H1 (cell line): ENCODE measurements at regions not wholly inside any gene's neighbourhood (a gene's known extent, or its start where the extent isn't known, plus 50 kb on each side); places are given as distances from the start of the nearest gene placed in this dataset.

ENCODE experiments used
- CTCF ChIA-PET: fragments of 300-600 bp; sonication (Branson Sonifier 250); formaldehyde crosslinking; loops from one replicate; lab custom pipeline; 2021; ENCODE audit not compliant: partially characterized antibody; lab: Charles Lee
- POLR2A ChIA-PET: fragments of 300-600 bp; sonication (Branson Sonifier 250); formaldehyde crosslinking; loops from one replicate; lab custom pipeline; 2021; ENCODE audit warnings: inconsistent platforms; ENCODE audit not compliant: partially characterized antibody; lab: Charles Lee
- DNase-seq, 2 experiments: peaks; one replicate each; pipeline versions ENCODE4 v3.0.0 to v3.0.0-alpha.2; 2010 to 2022; ENCODE audit warnings: low spot score in 2 of 2, low read depth in 1 of 2, mixed read lengths in 1 of 2
- FAIRE-seq: peaks from 2 replicates; lab custom pipeline; 2011; peaks lifted over from hg19 to GRCh38; lab: Jason Lieb, UNC
- H2AFZ ChIP-seq: 2 replicates; pipeline ENCODE4 v1.8.1; 2012; ENCODE audit warnings: low read length, inconsistent platforms
- H2AK5ac ChIP-seq: 2 replicates; pipeline ENCODE4 v1.6.1; 2013; ENCODE audit warnings: low read depth, low read length
- H2BK120ac ChIP-seq: replicated peaks from 2 replicates; pipeline ENCODE3; 2013; ENCODE audit warnings: low read depth, low read length, inconsistent platforms
- H2BK12ac ChIP-seq: 2 replicates; pipeline ENCODE4 v1.6.1; 2013; ENCODE audit warnings: low read depth, low read length
- H2BK15ac ChIP-seq: 2 replicates; pipeline ENCODE4 v1.6.1; 2013; ENCODE audit warnings: low read length
- H2BK20ac ChIP-seq: 2 replicates; pipeline ENCODE4 v1.6.1; 2013; ENCODE audit warnings: low read length
- H2BK5ac ChIP-seq: 2 replicates; pipeline ENCODE4 v1.6.1; 2013; ENCODE audit warnings: low read depth, low read length
- H3K14ac ChIP-seq: 2 replicates; pipeline ENCODE4 v1.6.1; 2013; ENCODE audit warnings: inconsistent platforms; ENCODE audit not compliant: insufficient read length
- H3K18ac ChIP-seq: 2 replicates; pipeline ENCODE4 v1.6.1; 2013; ENCODE audit warnings: low read length; ENCODE audit errors: extremely low read depth
- H3K23ac ChIP-seq: 2 replicates; pipeline ENCODE4 v1.6.1; 2013; ENCODE audit warnings: inconsistent platforms; ENCODE audit not compliant: insufficient read length
- H3K23me2 ChIP-seq: 2 replicates; pipeline ENCODE4 v1.6.1; 2013; ENCODE audit warnings: low read depth, low read length
- H3K27ac ChIP-seq: 2 replicates; pipeline ENCODE4 v1.6.1; 2011; ENCODE audit warnings: low read depth, low read length, inconsistent platforms
- H3K27me3 ChIP-seq, 4 experiments: replicated peaks in 1 of 4; 1 replicate in 1 of 4; 2 replicates in 3 of 4; pipeline versions ENCODE4 v1.6.1 to v1.8.1; 2011 to 2013; ENCODE audit warnings: low read length in 3 of 4, mild to moderate bottlenecking in 3 of 4, inconsistent platforms in 2 of 4, mixed read lengths in 2 of 4, moderate library complexity in 1 of 4; ENCODE audit not compliant: control insufficient read depth in 3 of 4, insufficient read depth in 3 of 4; ENCODE audit errors: extremely low read depth in 1 of 4
- H3K36me3 ChIP-seq, 4 experiments: 2 replicates each; pipeline versions ENCODE4 v1.6.1 to v1.8.1; 2011 to 2013; ENCODE audit warnings: mild to moderate bottlenecking in 4 of 4, low read length in 3 of 4, moderate library complexity in 2 of 4, control low read depth in 1 of 4, inconsistent platforms in 1 of 4; ENCODE audit not compliant: insufficient read depth in 4 of 4, control insufficient read depth in 2 of 4
- H3K4ac ChIP-seq: replicated peaks from 2 replicates; pipeline ENCODE3; 2013; ENCODE audit warnings: low read length, low read depth, mixed read lengths, inconsistent platforms; ENCODE audit not compliant: insufficient read length
- H3K4me1 ChIP-seq, 4 experiments: replicated peaks in 1 of 4; 1 replicate in 1 of 4; 2 replicates in 3 of 4; pipeline versions ENCODE4 v1.6.1 to v1.8.1; 2011 to 2013; ENCODE audit warnings: low read length in 3 of 4, inconsistent platforms in 2 of 4, mixed read lengths in 1 of 4; ENCODE audit not compliant: insufficient read depth in 4 of 4, control insufficient read depth in 3 of 4
- H3K4me2 ChIP-seq, 2 experiments: 2 replicates each; pipeline versions ENCODE4 v1.6.1 to v1.8.1; 2011 to 2013; ENCODE audit warnings: low read depth in 2 of 2, low read length in 2 of 2, control low read depth in 1 of 2, inconsistent platforms in 1 of 2, mild to moderate bottlenecking in 1 of 2; ENCODE audit not compliant: insufficient read depth in 1 of 2
- H3K4me3 ChIP-seq, 4 experiments: fragments of 200-600, 300-600 bp in 1 of 4; sonication (generic), shearing (Covaris generic), sonication (Bioruptor Twin) in 1 of 4; 2 replicates each; pipeline versions ENCODE4 v1.5.1 to v1.8.1; 2011 to 2016; ENCODE audit warnings: low read length in 4 of 4, low read depth in 3 of 4, control low read depth in 2 of 4, inconsistent platforms in 2 of 4, mild to moderate bottlenecking in 2 of 4, mixed read lengths in 1 of 4, moderate library complexity in 1 of 4; ENCODE audit not compliant: insufficient read depth in 2 of 4; ENCODE audit errors: extremely low read depth in 1 of 4
- H3K56ac ChIP-seq: replicated peaks from 2 replicates; pipeline ENCODE3; 2013; ENCODE audit warnings: low read depth, mild to moderate bottlenecking, mixed read lengths, low read length, inconsistent platforms; ENCODE audit not compliant: insufficient read length
- H3K79me1 ChIP-seq: 2 replicates; pipeline ENCODE4 v1.6.1; 2013; ENCODE audit warnings: low read depth, low read length, control low read depth
- H3K79me2 ChIP-seq, 2 experiments: 2 replicates each; pipeline versions ENCODE4 v1.6.1 to v1.8.1; 2012 to 2013; ENCODE audit warnings: low read length in 2 of 2, mild to moderate bottlenecking in 2 of 2, inconsistent platforms in 1 of 2; ENCODE audit not compliant: insufficient read depth in 2 of 2, control insufficient read depth in 1 of 2
- H3K9ac ChIP-seq, 4 experiments: replicated peaks in 1 of 4; 1 replicate in 1 of 4; 2 replicates in 3 of 4; pipeline versions ENCODE4 v1.6.1 to v1.8.1; 2011 to 2013; ENCODE audit warnings: low read depth in 3 of 4, low read length in 3 of 4, control low read depth in 2 of 4, mild to moderate bottlenecking in 2 of 4, moderate library complexity in 2 of 4, inconsistent platforms in 1 of 4; ENCODE audit errors: extremely low read depth in 1 of 4
- H3K9me3 ChIP-seq, 2 experiments: 2 replicates each; pipeline versions ENCODE4 v1.6.1 to v1.8.1; 2012 to 2013; ENCODE audit warnings: mild to moderate bottlenecking in 2 of 2, moderate library complexity in 2 of 2, control low read depth in 1 of 2, inconsistent platforms in 1 of 2, low read depth in 1 of 2, low read length in 1 of 2, mixed read lengths in 1 of 2; ENCODE audit not compliant: insufficient read depth in 2 of 2
- H4K20me1 ChIP-seq, 2 experiments: replicated peaks in 1 of 2; 2 replicates each; pipeline versions ENCODE3 to v1.8.1; 2011 to 2013; ENCODE audit warnings: inconsistent platforms in 2 of 2, low read length in 2 of 2, mild to moderate bottlenecking in 1 of 2; ENCODE audit not compliant: insufficient read depth in 2 of 2, control insufficient read depth in 1 of 2
- H4K5ac ChIP-seq: 2 replicates; pipeline ENCODE4 v1.6.1; 2013; ENCODE audit warnings: low read length, low read depth, mixed read lengths, inconsistent platforms; ENCODE audit not compliant: insufficient read length
- H4K8ac ChIP-seq: 2 replicates; pipeline ENCODE4 v1.8.0; 2013; ENCODE audit warnings: mild to moderate bottlenecking, moderate library complexity, low read length, inconsistent platforms; ENCODE audit not compliant: insufficient read depth; ENCODE audit errors: extremely low read depth
- H4K91ac ChIP-seq: replicated peaks from 2 replicates; pipeline ENCODE3; 2013; ENCODE audit warnings: low read length, mixed read lengths, inconsistent platforms; ENCODE audit not compliant: insufficient read length
- CBX5 ChIP-seq: fragments of 300-800, 300-1000 bp; sonication (generic); IDR thresholded peaks from 2 replicates; pipeline ENCODE4 v1.7.1; 2016; ENCODE audit warnings: antibody characterized with exemption, low read length, low read depth
- CTBP2 ChIP-seq: IDR thresholded peaks from 2 replicates; pipeline ENCODE4 v1.7.0; 2011; ENCODE audit warnings: borderline replicate concordance, mild to moderate bottlenecking, moderate library complexity, mixed read lengths, low read length; ENCODE audit not compliant: insufficient read depth, insufficient read length
- GABPA ChIP-seq: IDR thresholded peaks from 2 replicates; pipeline ENCODE4 v1.6.1; 2011; ENCODE audit warnings: mild to moderate bottlenecking, low read length, moderate library complexity, borderline replicate concordance; ENCODE audit not compliant: insufficient read depth
- KDM1A ChIP-seq: fragments of 200-600, 300-600 bp; sonication (generic); IDR thresholded peaks from 2 replicates; pipeline ENCODE4 v1.7.1; 2016; ENCODE audit warnings: mild to moderate bottlenecking, low read length, borderline replicate concordance
- KDM4A ChIP-seq: IDR thresholded peaks from one replicate; pipeline ENCODE4 v1.7.1; 2012; ENCODE audit warnings: low read depth, mild to moderate bottlenecking, moderate library complexity, low read length, inconsistent platforms; ENCODE audit not compliant: severe bottlenecking
- POLR2A ChIP-seq, 2 experiments: IDR thresholded peaks; 1 replicate in 1 of 2; 2 replicates in 1 of 2; pipeline ENCODE4 v1.6.1; 2011; ENCODE audit warnings: low read depth in 2 of 2, low read length in 2 of 2, mild to moderate bottlenecking in 2 of 2; ENCODE audit errors: control extremely low read depth in 1 of 2
- RAD21 ChIP-seq, 2 experiments: IDR thresholded peaks in 1 of 2; conservative IDR thresholded peaks in 1 of 2; 2 replicates each; pipeline ENCODE4 v1.6.1; 2011; ENCODE audit warnings: low read depth in 2 of 2, low read length in 2 of 2, improper control_type of control experiment in 1 of 2, inconsistent platforms in 1 of 2, mild to moderate bottlenecking in 1 of 2, moderate library complexity in 1 of 2
- RNF2 ChIP-seq: fragments of 200-900, 300-1000 bp; sonication (generic); IDR thresholded peaks from 2 replicates; pipeline ENCODE4 v1.7.1; 2016; ENCODE audit warnings: borderline replicate concordance, low read depth, mild to moderate bottlenecking, antibody characterized with exemption, low read length; ENCODE audit not compliant: poor library complexity, severe bottlenecking; ENCODE audit errors: missing control alignments
- SP4 ChIP-seq: IDR thresholded peaks from 2 replicates; pipeline ENCODE4 v1.6.1; 2012; ENCODE audit warnings: low read length, inconsistent platforms
- TAF1 ChIP-seq: IDR thresholded peaks from 2 replicates; pipeline ENCODE4 v1.6.1; 2011; ENCODE audit warnings: mild to moderate bottlenecking, low read depth, low read length
- WGBS, 2 experiments: shearing (Covaris generic) in 1 of 2; methylation state at CpG; one replicate each; pipeline versions ENCODE4 v1.1.6 to v1.1.7; 2013 to 2015; ENCODE audit warnings: low lambda C conversion rate in 2 of 2, mixed read lengths in 2 of 2, inconsistent platforms in 1 of 2, low coverage in 1 of 2, missing lambda C conversion rate in 1 of 2; ENCODE audit not compliant: insufficient replicate concordance in 2 of 2, insufficient coverage in 1 of 2, insufficient read length in 1 of 2; ENCODE audit errors: extremely low coverage in 1 of 2, missing lambda C conversion rate in 1 of 2; 5-methylcytosine and 5-hydroxymethylcytosine counted together
- TF ChIP-seq, protein P1 (sequence below): IDR thresholded peaks from 2 replicates; pipeline ENCODE4 v1.6.1; 2012; ENCODE audit warnings: inconsistent platforms
- TF ChIP-seq, protein P2 (sequence below): IDR thresholded peaks from 2 replicates; pipeline ENCODE4 v1.6.1; 2012; ENCODE audit warnings: low read length, inconsistent platforms

DNA sequence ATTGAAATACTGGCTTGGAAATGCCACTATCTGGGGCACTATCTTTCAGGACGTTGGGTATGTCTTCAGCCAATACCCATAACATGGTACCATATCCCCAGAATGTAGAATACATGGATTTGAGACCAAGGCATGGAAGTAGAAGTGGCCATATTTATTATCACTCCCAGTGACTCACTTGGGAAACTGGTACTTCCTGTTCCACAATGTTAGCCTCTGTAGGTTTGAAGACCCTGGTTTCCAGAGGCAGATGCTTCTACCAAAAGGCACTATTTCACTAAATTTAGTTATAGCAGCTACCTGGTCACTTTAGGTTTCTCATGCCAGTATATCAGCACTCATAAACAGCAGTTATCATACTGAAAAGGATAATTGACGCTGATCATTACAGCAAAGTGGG lies 184.2 kb downstream of the CCDC71L start:
- H2BK5ac ChIP-seq: no peak overlapping the region
- no peak overlapping the region for H2AK5ac ChIP-seq
- DNase-seq (no peak), FAIRE-seq (no peak)
- no peak overlapping the region for H2BK20ac ChIP-seq
- no peak overlapping the region for H3K56ac ChIP-seq
- H2BK12ac ChIP-seq: no peak overlapping the region
- no peak overlapping the region for H3K9ac ChIP-seq
- no peak overlapping the region for H3K4ac ChIP-seq
- H3K27me3 ChIP-seq: no peaks in the 10 kb centered on the region
- no peak overlapping the region for H3K18ac ChIP-seq
- ChIA-PET CTCF (no interaction called here), POLR2A (no interaction called here)
- no peak overlapping the region for H3K4me2 ChIP-seq
- 84% methylated on average over 2 of the region's 2 CpGs; no CpG with 5 or more reads in 1 of the 2 experiments for WGBS, 2 experiments
- H4K5ac ChIP-seq: no peak overlapping the region
- no peak overlapping the region for H3K14ac ChIP-seq
- no peaks in the 10 kb centered on the region for H4K20me1 ChIP-seq
- no peak overlapping the region for H2BK120ac ChIP-seq
- H3K23me2 ChIP-seq: no peaks in the 10 kb centered on the region; the same call in 1 of the 2 replicates
- H3K9me3 ChIP-seq: no peaks in the 10 kb centered on the region
- H3K79me2 ChIP-seq: no peaks in the 10 kb centered on the region
- H3K23ac ChIP-seq: no peak overlapping the region
- no peaks in the 10 kb centered on the region for H3K79me1 ChIP-seq
- no peaks in the 10 kb centered on the region for H3K4me1 ChIP-seq
- no peak overlapping the region for H3K27ac ChIP-seq
- H4K8ac ChIP-seq: no peak overlapping the region
- no peak overlapping the region for H2BK15ac ChIP-seq
- no peak overlapping the region for H3K4me3 ChIP-seq
- no peak overlapping the region for H4K91ac ChIP-seq
- no peaks in the 10 kb centered on the region for H3K36me3 ChIP-seq
- no peak overlapping the region for H2AFZ ChIP-seq
- TF ChIP-seq, protein P1, sequence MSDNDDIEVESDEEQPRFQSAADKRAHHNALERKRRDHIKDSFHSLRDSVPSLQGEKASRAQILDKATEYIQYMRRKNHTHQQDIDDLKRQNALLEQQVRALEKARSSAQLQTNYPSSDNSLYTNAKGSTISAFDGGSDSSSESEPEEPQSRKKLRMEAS: no peak
- TF ChIP-seq SP4: no peak
- no peak for TF ChIP-seq CTBP2
- TF ChIP-seq KDM1A: no peak
- TF ChIP-seq GABPA: no peak
- no peak for TF ChIP-seq RNF2
- no peak for TF ChIP-seq RAD21 (IDR thresholded peaks at IDR 0.05 in 1 of 2, conservative IDR thresholded peaks at IDR 0.05 in 1 of 2; ENCODE audit: low read depth in 2 of 2, low read length in 2 of 2)
- no peak for TF ChIP-seq TAF1
- no peak for TF ChIP-seq KDM4A
- no peak for TF ChIP-seq POLR2A (IDR thresholded peaks at IDR 0.05; ENCODE audit: control extremely low read depth in 1 of 2, low read depth in 2 of 2, low read length in 2 of 2)
- no peak for TF ChIP-seq CBX5
- TF ChIP-seq, protein P2, sequence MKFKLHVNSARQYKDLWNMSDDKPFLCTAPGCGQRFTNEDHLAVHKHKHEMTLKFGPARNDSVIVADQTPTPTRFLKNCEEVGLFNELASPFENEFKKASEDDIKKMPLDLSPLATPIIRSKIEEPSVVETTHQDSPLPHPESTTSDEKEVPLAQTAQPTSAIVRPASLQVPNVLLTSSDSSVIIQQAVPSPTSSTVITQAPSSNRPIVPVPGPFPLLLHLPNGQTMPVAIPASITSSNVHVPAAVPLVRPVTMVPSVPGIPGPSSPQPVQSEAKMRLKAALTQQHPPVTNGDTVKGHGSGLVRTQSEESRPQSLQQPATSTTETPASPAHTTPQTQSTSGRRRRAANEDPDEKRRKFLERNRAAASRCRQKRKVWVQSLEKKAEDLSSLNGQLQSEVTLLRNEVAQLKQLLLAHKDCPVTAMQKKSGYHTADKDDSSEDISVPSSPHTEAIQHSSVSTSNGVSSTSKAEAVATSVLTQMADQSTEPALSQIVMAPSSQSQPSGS: no peak
